Endothelial cell of umbilical vein (primary cell): ENCODE measurements at regions not wholly inside any gene's neighbourhood (a gene's known extent, or its start where the extent isn't known, plus 50 kb on each side); places are given as distances from the start of the nearest gene placed in this dataset.
"Not testable (repeated sequence)": the region's sequence is repeated elsewhere in the genome, so short reads cannot be mapped to it uniquely, and the experiment has no call there.

Source experiments
- CTCF ChIP-seq, 2 donors: IDR thresholded peaks; 1 replicate in 1 of 2; 2 replicates in 1 of 2; pipeline ENCODE4 v1.5.1; 2011; ENCODE audit warnings: low read length in 2 of 2, mild to moderate bottlenecking in 2 of 2, moderate library complexity in 2 of 2, control low read depth in 1 of 2, inconsistent platforms in 1 of 2, low read depth in 1 of 2; ENCODE audit not compliant: insufficient read depth in 1 of 2; ENCODE audit errors: extremely low read depth in 1 of 2
- EZH2 ChIP-seq: IDR thresholded peaks from 2 replicates; pipeline ENCODE4 v1.6.1; 2012; ENCODE audit warnings: borderline replicate concordance, low read depth, mild to moderate bottlenecking, moderate library complexity, low read length, inconsistent platforms; ENCODE audit not compliant: severe bottlenecking
- JUN ChIP-seq: IDR thresholded peaks from 2 replicates; pipeline ENCODE4 v1.6.1; 2011; ENCODE audit warnings: borderline replicate concordance, low read depth; ENCODE audit not compliant: insufficient read length, insufficient read depth
- MAX ChIP-seq: IDR thresholded peaks from 2 replicates; pipeline ENCODE4 v1.6.1; 2011; ENCODE audit not compliant: insufficient read depth, insufficient read length
- POLR2A ChIP-seq: IDR thresholded peaks from 2 replicates; pipeline ENCODE4 v1.6.1; 2012; ENCODE audit warnings: low read depth, mild to moderate bottlenecking, control low read depth, low read length
- POLR2AphosphoS5 ChIP-seq: IDR thresholded peaks from 2 replicates; pipeline ENCODE4 v1.6.1; 2012; ENCODE audit warnings: low read depth, mild to moderate bottlenecking, control low read depth, low read length, moderate library complexity; ENCODE audit not compliant: insufficient read depth

- TF ChIP-seq POLR2A; CTCF (IDR thresholded peaks at IDR 0.05; ENCODE audit: extremely low read depth in 1 of 2, insufficient read depth in 1 of 2, low read depth in 1 of 2, low read length in 2 of 2); EZH2; MAX; POLR2AphosphoS5; JUN: not testable (repeated sequence)
These were observed 178.1 kb upstream of the CLINT1 start for GRCh38 chr5:158036983-158037595.
